ENCODE measurements at regions not wholly inside any gene's neighbourhood (a gene's known extent, or its start where the extent isn't known, plus 50 kb on each side); places are given as distances from the start of the nearest gene placed in this dataset.

DNA sequence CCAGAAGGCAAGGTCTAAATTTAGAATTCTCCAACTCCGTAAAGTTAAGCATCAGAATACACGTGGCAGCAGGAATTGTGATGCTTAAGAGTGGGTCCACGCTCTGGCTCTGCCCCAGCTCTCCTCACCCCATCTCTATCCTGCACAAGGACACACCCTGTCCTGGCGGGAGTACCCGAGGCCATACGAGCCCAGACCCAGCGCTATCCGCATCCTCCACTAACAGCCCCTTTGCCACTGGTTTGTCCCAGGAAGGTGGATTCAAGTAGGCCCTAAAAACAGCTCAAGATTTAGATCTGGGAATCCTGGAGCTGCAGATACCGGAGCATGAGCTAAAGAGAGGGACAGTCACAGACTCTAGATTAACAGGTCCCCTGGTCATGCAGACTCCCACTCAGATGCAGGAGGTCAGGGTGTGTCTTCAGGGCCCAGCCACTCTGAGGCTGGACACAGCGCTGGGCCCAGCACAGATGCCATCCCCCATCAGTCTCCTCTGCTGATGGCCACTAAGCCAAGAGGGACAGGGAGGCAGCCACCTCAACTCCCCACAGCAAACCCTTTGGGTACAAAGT is 393.3 kb downstream of the NPHP4 start:
- no peaks in the 10 kb centered on the region for H3K36me3 ChIP-seq (ENCODE audit: control insufficient read depth, insufficient read depth, low read length)
- H3K9me3 ChIP-seq (ENCODE audit: control insufficient read depth, low read length) = no peaks in the 10 kb centered on the region
- H3K4me3 ChIP-seq (ENCODE audit: insufficient read depth, low read depth, low read length) = no peak overlapping the region
- H3K27ac ChIP-seq (ENCODE audit: insufficient read depth, low read depth, low read length, poor library complexity, severe bottlenecking) = no peak overlapping the region
- WGBS, 2 experiments = 95 to 96% methylated on average over 10 of the region's 10 CpGs
- H3K4me1 ChIP-seq (ENCODE audit: control insufficient read depth, insufficient read depth, low read length) = peaks cover 15% of the 10 kb centered on the region
- H3K27me3 ChIP-seq (ENCODE audit: control insufficient read depth, insufficient read depth, low read length, poor library complexity, severe bottlenecking) = no peaks in the 10 kb centered on the region

GRCh38 chr1:5597991-5598823 is 394.0 kb downstream of the NPHP4 start:
- Histone ChIP-seq H3K27ac (ENCODE audit: insufficient read depth, low read depth, low read length, poor library complexity, severe bottlenecking) (no peak overlapping the region), H3K4me1 (ENCODE audit: control insufficient read depth, insufficient read depth, low read length) (peaks cover 15% of the 10 kb centered on the region)
- WGBS, 2 experiments = 80 to 82% methylated on average over 10 of the region's 10 CpGs

GRCh38 chr1:5597171-5597850 is 394.9 kb downstream of the NPHP4 start:
- no peaks in the 10 kb centered on the region for H3K36me3 ChIP-seq (ENCODE audit: control insufficient read depth, insufficient read depth, low read length)
- 92 to 95% methylated on average over 13 of the region's 13 CpGs for WGBS, 2 experiments
- no peak overlapping the region for H3K27ac ChIP-seq (ENCODE audit: insufficient read depth, low read depth, low read length, poor library complexity, severe bottlenecking)

More at GRCh38 chr1:5597991-5598823, 394.0 kb downstream of the NPHP4 start:
- Histone ChIP-seq H3K36me3 (ENCODE audit: control insufficient read depth, insufficient read depth, low read length) (no peaks in the 10 kb centered on the region), H3K4me3 (ENCODE audit: insufficient read depth, low read depth, low read length) (no peak overlapping the region), H3K27me3 (ENCODE audit: control insufficient read depth, insufficient read depth, low read length, poor library complexity, severe bottlenecking) (no peaks in the 10 kb centered on the region), H3K9me3 (ENCODE audit: control insufficient read depth, low read length) (no peaks in the 10 kb centered on the region)

GRCh38 chr1:5596651-5597050 is 395.6 kb downstream of the NPHP4 start:
- Histone ChIP-seq H3K9me3 (ENCODE audit: control insufficient read depth, low read length) (no peaks in the 10 kb centered on the region), H3K27me3 (ENCODE audit: control insufficient read depth, insufficient read depth, low read length, poor library complexity, severe bottlenecking) (no peaks in the 10 kb centered on the region), H3K4me3 (ENCODE audit: insufficient read depth, low read depth, low read length) (no peak overlapping the region), H3K27ac (ENCODE audit: insufficient read depth, low read depth, low read length, poor library complexity, severe bottlenecking) (no peak overlapping the region), H3K36me3 (ENCODE audit: control insufficient read depth, insufficient read depth, low read length) (no peaks in the 10 kb centered on the region), H3K4me1 (ENCODE audit: control insufficient read depth, insufficient read depth, low read length) (peaks cover 15% of the 10 kb centered on the region)
- 85% methylated on average over 8 of the region's 8 CpGs for WGBS, 2 experiments

More at GRCh38 chr1:5597171-5597850, 394.9 kb downstream of the NPHP4 start:
- H3K9me3 ChIP-seq (ENCODE audit: control insufficient read depth, low read length) = no peaks in the 10 kb centered on the region
- H3K27me3 ChIP-seq (ENCODE audit: control insufficient read depth, insufficient read depth, low read length, poor library complexity, severe bottlenecking) = no peaks in the 10 kb centered on the region
- H3K4me1 ChIP-seq (ENCODE audit: control insufficient read depth, insufficient read depth, low read length) = peaks cover 15% of the 10 kb centered on the region
- no peak overlapping the region for H3K4me3 ChIP-seq (ENCODE audit: insufficient read depth, low read depth, low read length)

- Histone ChIP-seq H3K27ac (ENCODE audit: insufficient read depth, low read depth, low read length, poor library complexity, severe bottlenecking) (no peak overlapping the region), H3K9me3 (ENCODE audit: control insufficient read depth, low read length) (no peaks in the 10 kb centered on the region), H3K36me3 (ENCODE audit: control insufficient read depth, insufficient read depth, low read length) (no peaks in the 10 kb centered on the region), H3K27me3 (ENCODE audit: control insufficient read depth, insufficient read depth, low read length, poor library complexity, severe bottlenecking) (no peaks in the 10 kb centered on the region), H3K4me3 (ENCODE audit: insufficient read depth, low read depth, low read length) (no peak overlapping the region), H3K4me1 (ENCODE audit: control insufficient read depth, insufficient read depth, low read length) (peaks cover 15% of the 10 kb centered on the region)
- WGBS, 2 experiments = 95 to 96% methylated on average over 17 of the region's 17 CpGs
Measured at GRCh38 chr1:5595531-5596170, 396.6 kb downstream of the NPHP4 start.

DNA sequence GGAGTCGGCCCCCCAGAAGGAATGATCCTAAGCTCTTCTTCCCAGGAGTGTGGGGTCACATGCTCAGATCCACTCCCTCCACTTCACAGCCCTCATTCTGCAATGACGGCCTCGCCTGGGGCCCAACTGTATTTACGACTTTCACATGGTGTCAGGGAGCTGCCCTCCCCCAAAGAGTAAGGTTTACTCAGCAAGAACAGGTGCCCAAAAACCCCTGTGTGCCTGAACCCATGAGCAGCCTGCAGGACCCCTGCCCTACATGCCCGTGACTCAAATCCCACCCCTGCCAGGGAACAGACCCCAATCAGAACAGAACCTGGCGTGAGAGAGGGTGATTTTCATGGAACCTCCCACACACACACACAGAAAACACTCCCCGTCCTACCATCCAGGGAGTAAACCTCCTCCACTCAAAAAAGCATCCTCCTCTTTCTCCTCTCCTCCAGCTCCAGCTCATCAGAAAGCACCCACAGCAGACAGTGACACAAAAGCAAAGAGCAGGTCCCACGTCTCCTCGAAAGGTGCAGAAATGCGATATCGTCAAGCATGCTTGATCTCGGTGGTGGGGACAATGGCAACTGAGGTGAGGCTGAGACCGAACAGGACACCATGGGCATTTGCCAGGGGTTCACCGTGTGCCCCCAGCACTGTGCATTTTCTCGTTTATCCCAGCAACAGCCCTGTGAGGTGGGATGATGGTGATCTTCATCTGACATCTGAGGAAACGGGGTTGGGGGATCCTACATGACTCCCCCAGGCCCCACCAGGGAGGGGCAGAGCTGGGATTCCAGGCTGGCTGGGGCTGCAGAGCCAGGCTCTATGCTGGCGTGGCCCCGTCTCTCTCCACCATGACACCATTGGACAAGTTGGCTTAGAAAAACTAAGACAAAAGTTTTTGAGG is 397.9 kb downstream of the NPHP4 start:
- no peaks in the 10 kb centered on the region for H3K36me3 ChIP-seq (ENCODE audit: control insufficient read depth, insufficient read depth, low read length)
- no peak overlapping the region for H3K4me3 ChIP-seq (ENCODE audit: insufficient read depth, low read depth, low read length)
- H3K27ac ChIP-seq (ENCODE audit: insufficient read depth, low read depth, low read length, poor library complexity, severe bottlenecking) = no peak overlapping the region
- H3K9me3 ChIP-seq (ENCODE audit: control insufficient read depth, low read length) = no peaks in the 10 kb centered on the region
- peaks cover 15% of the 10 kb centered on the region for H3K4me1 ChIP-seq (ENCODE audit: control insufficient read depth, insufficient read depth, low read length)
- H3K27me3 ChIP-seq (ENCODE audit: control insufficient read depth, insufficient read depth, low read length, poor library complexity, severe bottlenecking) = no peaks in the 10 kb centered on the region
- WGBS, 2 experiments = 93% methylated on average over 18 of the region's 18 CpGs

DNA sequence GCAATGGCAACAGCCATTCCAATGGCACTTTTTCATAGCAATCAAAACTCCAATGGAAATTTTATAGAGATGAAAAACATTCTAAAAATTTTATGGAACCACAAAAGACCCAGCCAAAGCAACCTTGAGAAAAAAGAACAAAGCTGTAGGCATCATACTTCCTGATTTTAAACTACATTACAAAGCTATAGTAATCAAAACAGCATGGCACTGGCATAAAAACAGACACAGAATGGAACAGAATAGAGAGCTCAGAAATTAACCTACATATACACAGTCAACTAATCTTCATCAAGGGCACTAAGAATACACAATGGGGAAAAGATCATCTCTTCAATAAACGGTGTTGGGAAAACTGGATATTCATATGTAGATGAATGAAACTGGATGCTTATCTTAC is 401.5 kb downstream of the NPHP4 start:
- 100% methylated on average over 1 of the region's 1 CpG; no CpG with 5 or more reads in 1 of the 2 experiments for WGBS, 2 experiments
- H3K27ac ChIP-seq (ENCODE audit: insufficient read depth, low read depth, low read length, poor library complexity, severe bottlenecking) = no peak overlapping the region
- no peaks in the 10 kb centered on the region for H3K36me3 ChIP-seq (ENCODE audit: control insufficient read depth, insufficient read depth, low read length)
- no peaks in the 10 kb centered on the region for H3K27me3 ChIP-seq (ENCODE audit: control insufficient read depth, insufficient read depth, low read length, poor library complexity, severe bottlenecking)
- H3K9me3 ChIP-seq (ENCODE audit: control insufficient read depth, low read length) = no peaks in the 10 kb centered on the region
- H3K4me3 ChIP-seq (ENCODE audit: insufficient read depth, low read depth, low read length) = no peak overlapping the region
- H3K4me1 ChIP-seq (ENCODE audit: control insufficient read depth, insufficient read depth, low read length) = no peaks in the 10 kb centered on the region

GRCh38 chr1:5586629-5587028 is 405.6 kb downstream of the NPHP4 start:
- no peaks in the 10 kb centered on the region for H3K9me3 ChIP-seq (ENCODE audit: control insufficient read depth, low read length)
- no peak overlapping the region for H3K27ac ChIP-seq (ENCODE audit: insufficient read depth, low read depth, low read length, poor library complexity, severe bottlenecking)
- H3K36me3 ChIP-seq (ENCODE audit: control insufficient read depth, insufficient read depth, low read length) = no peaks in the 10 kb centered on the region
- H3K27me3 ChIP-seq (ENCODE audit: control insufficient read depth, insufficient read depth, low read length, poor library complexity, severe bottlenecking) = no peaks in the 10 kb centered on the region
- 92 to 93% methylated on average over 4 of the region's 4 CpGs for WGBS, 2 experiments
- H3K4me3 ChIP-seq (ENCODE audit: insufficient read depth, low read depth, low read length) = no peak overlapping the region
- no peaks in the 10 kb centered on the region for H3K4me1 ChIP-seq (ENCODE audit: control insufficient read depth, insufficient read depth, low read length)

DNA sequence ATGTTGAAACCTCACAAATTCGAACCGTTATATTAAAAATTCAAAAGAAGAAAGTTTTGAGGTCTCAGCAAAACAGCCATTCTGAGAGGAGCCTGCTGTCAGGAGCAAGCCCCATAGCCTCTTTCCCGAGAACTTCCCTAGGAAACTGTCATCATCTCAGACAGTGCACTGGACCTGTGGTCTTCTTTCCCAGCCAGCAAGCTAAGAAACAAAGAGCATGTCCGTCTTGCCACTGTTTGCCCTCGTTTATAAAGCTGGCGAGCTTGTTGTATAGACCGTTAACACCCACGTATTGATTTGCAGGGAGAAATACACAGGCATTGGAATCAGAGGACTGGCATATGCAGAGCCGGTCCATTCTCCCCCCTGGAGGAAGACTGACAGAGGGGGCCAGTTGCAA is 407.0 kb downstream of the NPHP4 start:
- WGBS, 2 experiments = 82 to 83% methylated on average over 9 of the region's 9 CpGs
- H3K9me3 ChIP-seq (ENCODE audit: control insufficient read depth, low read length) = no peaks in the 10 kb centered on the region
- H3K27ac ChIP-seq (ENCODE audit: insufficient read depth, low read depth, low read length, poor library complexity, severe bottlenecking) = no peak overlapping the region
- no peak overlapping the region for H3K4me3 ChIP-seq (ENCODE audit: insufficient read depth, low read depth, low read length)
- H3K27me3 ChIP-seq (ENCODE audit: control insufficient read depth, insufficient read depth, low read length, poor library complexity, severe bottlenecking) = no peaks in the 10 kb centered on the region
- H3K4me1 ChIP-seq (ENCODE audit: control insufficient read depth, insufficient read depth, low read length) = no peaks in the 10 kb centered on the region
- H3K36me3 ChIP-seq (ENCODE audit: control insufficient read depth, insufficient read depth, low read length) = no peaks in the 10 kb centered on the region

Data from ectodermal cell (in vitro differentiated cells).